ENCODE measurements at regions not wholly inside any gene's neighbourhood (a gene's known extent, or its start where the extent isn't known, plus 50 kb on each side); places are given as distances from the start of the nearest gene placed in this dataset.
"Not testable (repeated sequence)": the region's sequence is repeated elsewhere in the genome, so short reads cannot be mapped to it uniquely, and the experiment has no call there.

- no peaks in the 10 kb centered on the region for H3K4me1 ChIP-seq (ENCODE audit: insufficient read depth, insufficient read length)
- no peaks in the 10 kb centered on the region for H3K36me3 ChIP-seq (ENCODE audit: insufficient read depth, insufficient read length, low read length)
- H3K27me3 ChIP-seq (ENCODE audit: insufficient read depth, insufficient read length), result no peaks in the 10 kb centered on the region
- H3K9me3 ChIP-seq (ENCODE audit: insufficient read depth, low read length), result no peaks in the 10 kb centered on the region
- H3K4me3 ChIP-seq (ENCODE audit: insufficient read length, low read depth), result no peak overlapping the region
- TF ChIP-seq ZNF274 (IDR thresholded peaks at IDR 0.05; ENCODE audit: low read depth, low read length), result no peak
- TF ChIP-seq SUZ12 (IDR thresholded peaks at IDR 0.05; ENCODE audit: extremely low read depth, insufficient read depth, insufficient read length), result no peak
- no peak for TF ChIP-seq YY1 (IDR thresholded peaks at IDR 0.05; ENCODE audit: insufficient read depth, insufficient read length)
- DNase-seq (ENCODE audit: low read depth, low spot score), result no peak
- no peak overlapping the region for H3K9ac ChIP-seq (ENCODE audit: insufficient read length, low read depth)
These were observed 163.6 kb downstream of the GNAI1 start for GRCh38 chr7:80298201-80298600.

- Histone ChIP-seq H3K36me3 (ENCODE audit: insufficient read depth, insufficient read length, low read length) (no peaks in the 10 kb centered on the region), H3K4me3 (ENCODE audit: insufficient read length, low read depth) (no peak overlapping the region), H3K4me1 (ENCODE audit: insufficient read depth, insufficient read length) (no peaks in the 10 kb centered on the region), H3K9ac (ENCODE audit: insufficient read length, low read depth) (no peak overlapping the region), H3K9me3 (ENCODE audit: insufficient read depth, low read length) (no peaks in the 10 kb centered on the region), H3K27me3 (ENCODE audit: insufficient read depth, insufficient read length) (no peaks in the 10 kb centered on the region)
- TF ChIP-seq ZNF274 (IDR thresholded peaks at IDR 0.05; ENCODE audit: low read depth, low read length) (no peak), YY1 (IDR thresholded peaks at IDR 0.05; ENCODE audit: insufficient read depth, insufficient read length) (no peak), SUZ12 (IDR thresholded peaks at IDR 0.05; ENCODE audit: extremely low read depth, insufficient read depth, insufficient read length) (no peak)
- DNase-seq (ENCODE audit: low read depth, low spot score), result no peak
These were observed 159.7 kb downstream of the GNAI1 start for GRCh38 chr7:80294346-80294745.

DNA sequence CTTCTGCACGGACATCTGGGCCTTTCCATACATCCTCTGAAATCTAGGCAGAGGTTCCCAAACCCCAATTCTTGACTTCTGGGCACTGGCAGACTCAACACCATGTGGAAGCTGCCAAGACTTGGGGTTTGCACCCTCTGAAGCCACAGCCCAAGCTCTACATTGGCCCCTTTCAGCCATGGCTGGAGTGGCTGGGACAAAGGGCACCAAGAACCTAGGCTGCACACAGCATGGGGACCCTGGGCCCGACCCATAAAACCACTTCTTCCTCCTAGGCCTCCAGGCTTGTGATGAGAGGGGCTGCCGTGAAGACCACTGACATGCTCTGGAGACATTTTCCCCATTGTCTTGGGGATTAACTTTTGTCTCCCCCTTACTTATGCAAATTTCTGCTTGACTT lies 158.0 kb downstream of the GNAI1 start:
- H3K4me1 ChIP-seq (ENCODE audit: insufficient read depth, insufficient read length), result not testable (repeated sequence)

DNA sequence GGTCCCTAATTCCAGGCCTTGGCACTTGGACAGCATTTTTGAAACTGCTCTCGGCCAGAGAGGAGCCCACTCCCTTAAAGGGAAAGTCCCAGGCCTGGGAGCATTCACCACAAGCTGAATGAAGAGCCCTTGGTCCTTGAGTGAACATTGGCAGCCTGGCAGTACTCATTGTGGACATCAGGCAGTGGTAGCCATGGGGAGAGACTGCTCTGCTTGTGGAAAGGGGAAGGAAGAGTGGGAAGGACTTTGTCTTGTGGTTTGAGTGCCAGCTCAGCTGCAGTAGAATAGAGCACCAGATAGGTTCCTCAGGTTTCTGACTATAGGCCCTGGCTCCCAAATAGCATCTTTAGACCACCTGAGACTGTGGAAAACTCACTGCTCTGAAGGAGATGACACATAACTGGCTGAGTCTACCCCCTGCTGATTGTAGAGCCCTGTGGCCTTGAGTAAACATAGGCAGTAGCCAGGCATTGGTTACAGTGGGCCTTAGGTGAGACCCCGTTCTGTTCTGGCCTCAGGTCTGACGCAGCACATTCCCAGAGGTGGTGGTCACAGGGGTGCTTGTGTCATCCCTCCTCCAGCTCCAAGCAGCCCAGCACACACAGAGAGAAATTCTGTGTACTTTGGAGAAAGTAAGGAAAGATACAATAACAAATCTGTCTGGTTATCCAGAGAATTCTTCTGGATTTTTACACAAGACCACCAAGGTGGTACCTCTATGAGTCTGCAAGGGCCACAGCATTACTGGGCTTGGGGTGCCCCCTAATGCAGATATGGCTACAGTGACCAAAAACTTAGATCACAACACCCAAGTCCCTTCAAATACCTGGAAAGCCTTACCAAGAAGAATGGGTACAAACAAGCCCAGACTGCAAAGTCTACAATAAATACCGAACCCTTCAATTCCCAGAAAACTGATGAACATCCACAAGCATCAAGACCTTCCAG lies 153.8 kb downstream of the GNAI1 start:
- no peaks in the 10 kb centered on the region for H3K4me1 ChIP-seq (ENCODE audit: insufficient read depth, insufficient read length)
- H3K4me3 ChIP-seq (ENCODE audit: insufficient read length, low read depth), result no peak overlapping the region
- no peak overlapping the region for H3K9ac ChIP-seq (ENCODE audit: insufficient read length, low read depth)
- DNase-seq (ENCODE audit: low read depth, low spot score), result no peak
- no peaks in the 10 kb centered on the region for H3K27me3 ChIP-seq (ENCODE audit: insufficient read depth, insufficient read length)
- H3K9me3 ChIP-seq (ENCODE audit: insufficient read depth, low read length), result no peaks in the 10 kb centered on the region
- H3K36me3 ChIP-seq (ENCODE audit: insufficient read depth, insufficient read length, low read length), result no peaks in the 10 kb centered on the region
- TF ChIP-seq ZNF274 (IDR thresholded peaks at IDR 0.05; ENCODE audit: low read depth, low read length) (no peak), YY1 (IDR thresholded peaks at IDR 0.05; ENCODE audit: insufficient read depth, insufficient read length) (no peak), SUZ12 (IDR thresholded peaks at IDR 0.05; ENCODE audit: extremely low read depth, insufficient read depth, insufficient read length) (no peak)

More for the DNA sequence above, 158.0 kb downstream of the GNAI1 start:
- H3K36me3 ChIP-seq (ENCODE audit: insufficient read depth, insufficient read length, low read length); DNase-seq (ENCODE audit: low read depth, low spot score); H3K27me3 ChIP-seq (ENCODE audit: insufficient read depth, insufficient read length); H3K9me3 ChIP-seq (ENCODE audit: insufficient read depth, low read length); H3K9ac ChIP-seq (ENCODE audit: insufficient read length, low read depth); H3K4me3 ChIP-seq (ENCODE audit: insufficient read length, low read depth): not testable (repeated sequence)

- H3K4me3 ChIP-seq (ENCODE audit: insufficient read length, low read depth), result no peak overlapping the region
- no peak for DNase-seq (ENCODE audit: low read depth, low spot score)
- no peak overlapping the region for H3K9ac ChIP-seq (ENCODE audit: insufficient read length, low read depth)
- no peaks in the 10 kb centered on the region for H3K9me3 ChIP-seq (ENCODE audit: insufficient read depth, low read length)
- H3K27me3 ChIP-seq (ENCODE audit: insufficient read depth, insufficient read length), result no peaks in the 10 kb centered on the region
- no peak for TF ChIP-seq SUZ12 (IDR thresholded peaks at IDR 0.05; ENCODE audit: extremely low read depth, insufficient read depth, insufficient read length)
- TF ChIP-seq YY1 (IDR thresholded peaks at IDR 0.05; ENCODE audit: insufficient read depth, insufficient read length), result no peak
- no peak for TF ChIP-seq ZNF274 (IDR thresholded peaks at IDR 0.05; ENCODE audit: low read depth, low read length)
- no peaks in the 10 kb centered on the region for H3K4me1 ChIP-seq (ENCODE audit: insufficient read depth, insufficient read length)
- H3K36me3 ChIP-seq (ENCODE audit: insufficient read depth, insufficient read length, low read length), result no peaks in the 10 kb centered on the region
These were observed 153.0 kb downstream of the GNAI1 start for GRCh38 chr7:80287400-80288174.

DNA sequence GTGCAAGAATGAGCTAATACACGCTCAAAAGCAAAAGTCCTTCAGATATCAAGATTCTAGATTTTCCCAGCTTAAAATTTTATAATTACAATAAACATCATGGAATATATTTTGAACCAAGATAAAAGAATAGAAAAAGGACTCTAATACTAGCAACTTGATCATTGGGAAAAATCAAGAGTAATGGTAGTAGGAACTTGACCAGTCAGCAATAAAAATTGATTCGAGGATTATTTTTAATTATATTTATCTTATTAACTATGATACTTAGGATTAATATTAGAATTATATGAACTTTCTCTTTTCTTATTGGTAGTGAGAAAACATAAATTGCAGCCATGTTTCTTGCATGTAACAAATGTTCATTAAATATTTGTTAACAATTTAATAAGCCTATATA lies 152.0 kb downstream of the GNAI1 start:
- H3K36me3 ChIP-seq (ENCODE audit: insufficient read depth, insufficient read length, low read length), result no peaks in the 10 kb centered on the region
- H3K9me3 ChIP-seq (ENCODE audit: insufficient read depth, low read length), result no peaks in the 10 kb centered on the region
- TF ChIP-seq YY1 (IDR thresholded peaks at IDR 0.05; ENCODE audit: insufficient read depth, insufficient read length), result no peak
- no peak for TF ChIP-seq ZNF274 (IDR thresholded peaks at IDR 0.05; ENCODE audit: low read depth, low read length)
- TF ChIP-seq SUZ12 (IDR thresholded peaks at IDR 0.05; ENCODE audit: extremely low read depth, insufficient read depth, insufficient read length), result no peak
- no peaks in the 10 kb centered on the region for H3K27me3 ChIP-seq (ENCODE audit: insufficient read depth, insufficient read length)
- no peak overlapping the region for H3K4me3 ChIP-seq (ENCODE audit: insufficient read length, low read depth)
- no peak overlapping the region for H3K9ac ChIP-seq (ENCODE audit: insufficient read length, low read depth)
- DNase-seq (ENCODE audit: low read depth, low spot score), result no peak
- no peaks in the 10 kb centered on the region for H3K4me1 ChIP-seq (ENCODE audit: insufficient read depth, insufficient read length)

DNA sequence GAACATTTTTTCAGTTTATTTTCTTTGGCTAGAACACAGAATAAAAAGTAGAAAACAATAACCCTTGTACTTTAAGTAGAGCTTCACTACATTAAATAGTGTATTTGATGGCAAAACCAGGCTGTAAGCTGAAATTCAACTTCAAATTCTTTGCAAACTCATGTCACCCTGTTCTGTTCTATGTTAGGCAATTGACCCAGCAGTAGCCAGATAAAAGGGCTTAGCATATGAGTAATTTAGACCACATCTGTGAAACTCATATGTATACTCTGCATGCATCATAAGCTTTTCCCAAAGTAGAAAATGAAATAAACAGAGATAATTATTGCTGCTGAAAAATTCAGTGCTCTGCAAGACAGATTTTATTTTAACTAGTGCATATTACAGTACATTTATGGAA lies 150.2 kb downstream of the GNAI1 start:
- DNase-seq (ENCODE audit: low read depth, low spot score), result no peak
- Histone ChIP-seq H3K27me3 (ENCODE audit: insufficient read depth, insufficient read length) (no peaks in the 10 kb centered on the region), H3K9ac (ENCODE audit: insufficient read length, low read depth) (no peak overlapping the region)

More for the DNA sequence above, 150.2 kb downstream of the GNAI1 start:
- Histone ChIP-seq H3K4me1 (ENCODE audit: insufficient read depth, insufficient read length) (no peaks in the 10 kb centered on the region), H3K4me3 (ENCODE audit: insufficient read length, low read depth) (no peak overlapping the region), H3K36me3 (ENCODE audit: insufficient read depth, insufficient read length, low read length) (no peaks in the 10 kb centered on the region), H3K9me3 (ENCODE audit: insufficient read depth, low read length) (no peaks in the 10 kb centered on the region)
- TF ChIP-seq YY1 (IDR thresholded peaks at IDR 0.05; ENCODE audit: insufficient read depth, insufficient read length) (no peak), ZNF274 (IDR thresholded peaks at IDR 0.05; ENCODE audit: low read depth, low read length) (no peak), SUZ12 (IDR thresholded peaks at IDR 0.05; ENCODE audit: extremely low read depth, insufficient read depth, insufficient read length) (no peak)
